ENCODE measurements at regions not wholly inside any gene's neighbourhood (a gene's known extent, or its start where the extent isn't known, plus 50 kb on each side); places are given as distances from the start of the nearest gene placed in this dataset.

DNA sequence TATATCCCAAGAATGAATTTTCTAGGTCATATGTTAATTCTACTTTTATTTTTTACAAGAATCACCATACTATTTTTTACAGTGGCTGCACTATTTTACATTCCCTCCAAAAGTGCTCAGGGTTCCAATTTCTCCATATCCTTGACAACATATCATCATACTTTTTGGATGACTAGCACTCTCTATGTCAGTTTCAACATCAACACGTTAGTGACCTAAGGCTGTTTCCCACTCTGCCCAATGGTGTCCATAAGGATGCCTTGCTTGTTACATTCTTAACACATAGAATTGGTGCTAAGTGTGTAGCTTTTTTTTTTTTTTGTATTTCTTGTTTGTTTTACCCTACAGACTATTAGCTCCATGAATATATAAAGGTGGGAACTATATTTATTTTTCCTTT, 175.4 kb downstream of the PCDH10 start:
- TF ChIP-seq, protein P1, sequence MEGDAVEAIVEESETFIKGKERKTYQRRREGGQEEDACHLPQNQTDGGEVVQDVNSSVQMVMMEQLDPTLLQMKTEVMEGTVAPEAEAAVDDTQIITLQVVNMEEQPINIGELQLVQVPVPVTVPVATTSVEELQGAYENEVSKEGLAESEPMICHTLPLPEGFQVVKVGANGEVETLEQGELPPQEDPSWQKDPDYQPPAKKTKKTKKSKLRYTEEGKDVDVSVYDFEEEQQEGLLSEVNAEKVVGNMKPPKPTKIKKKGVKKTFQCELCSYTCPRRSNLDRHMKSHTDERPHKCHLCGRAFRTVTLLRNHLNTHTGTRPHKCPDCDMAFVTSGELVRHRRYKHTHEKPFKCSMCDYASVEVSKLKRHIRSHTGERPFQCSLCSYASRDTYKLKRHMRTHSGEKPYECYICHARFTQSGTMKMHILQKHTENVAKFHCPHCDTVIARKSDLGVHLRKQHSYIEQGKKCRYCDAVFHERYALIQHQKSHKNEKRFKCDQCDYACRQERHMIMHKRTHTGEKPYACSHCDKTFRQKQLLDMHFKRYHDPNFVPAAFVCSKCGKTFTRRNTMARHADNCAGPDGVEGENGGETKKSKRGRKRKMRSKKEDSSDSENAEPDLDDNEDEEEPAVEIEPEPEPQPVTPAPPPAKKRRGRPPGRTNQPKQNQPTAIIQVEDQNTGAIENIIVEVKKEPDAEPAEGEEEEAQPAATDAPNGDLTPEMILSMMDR (IDR thresholded peaks at IDR 0.05): no peak
- TF ChIP-seq POLR2AphosphoS5 (IDR thresholded peaks at IDR 0.05): no peak
- no peak for TF ChIP-seq EP300 (IDR thresholded peaks at IDR 0.05)
- TF ChIP-seq POLR2A (IDR thresholded peaks at IDR 0.05): no peak
